GM23338 (cell line): ENCODE measurements at regions not wholly inside any gene's neighbourhood (a gene's known extent, or its start where the extent isn't known, plus 50 kb on each side); places are given as distances from the start of the nearest gene placed in this dataset.
"Not testable (repeated sequence)": the region's sequence is repeated elsewhere in the genome, so short reads cannot be mapped to it uniquely, and the experiment has no call there.

Experiments used
- ATAC-seq: fragments of 200-7000 bp; cut with Tn5 transposase; 3 replicates; pipeline ENCODE4 v1.9.1; 2020
- DNase-seq: peaks from one replicate; pipeline ENCODE4 v3.0.0-alpha.2; 2015; ENCODE audit warnings: low spot score
- H2AFZ ChIP-seq: fragments of 200-600 bp; sonication (generic); 2 replicates; pipeline ENCODE4 v1.8.0; 2016; ENCODE audit warnings: antibody characterized with exemption, mild to moderate bottlenecking, moderate library complexity
- H3F3A ChIP-seq: fragments of 200-600 bp; sonication (generic); replicated peaks from 2 replicates; pipeline ENCODE4 v1.8.0; 2017; ENCODE audit warnings: antibody characterized with exemption, mixed run types, low read depth
- H3K27ac ChIP-seq: fragments of 200-600 bp; sonication (generic); 2 replicates; pipeline ENCODE4 v1.6.1; 2016; ENCODE audit warnings: low read depth
- H3K27me3 ChIP-seq: fragments of 200-600 bp; sonication (generic); 2 replicates; pipeline ENCODE4 v1.8.0; 2016; ENCODE audit warnings: mild to moderate bottlenecking, mixed run types, moderate library complexity; ENCODE audit not compliant: insufficient read depth
- H3K36me3 ChIP-seq: fragments of 200-600 bp; sonication (generic); 2 replicates; pipeline ENCODE4 v1.8.0; 2016; ENCODE audit warnings: mild to moderate bottlenecking; ENCODE audit not compliant: insufficient read depth
- H3K4me1 ChIP-seq: fragments of 200-600 bp; sonication (generic); 2 replicates; pipeline ENCODE4 v1.8.0; 2016; ENCODE audit warnings: mild to moderate bottlenecking, moderate library complexity; ENCODE audit not compliant: insufficient read depth
- H3K4me2 ChIP-seq: fragments of 200-600 bp; sonication (generic); 2 replicates; pipeline ENCODE4 v1.7.1; 2017; ENCODE audit warnings: mixed run types
- H3K4me3 ChIP-seq: fragments of 200-600 bp; sonication (generic); 2 replicates; pipeline ENCODE4 v1.6.1; 2016; ENCODE audit warnings: mixed run types
- H3K79me2 ChIP-seq: fragments of 200-600 bp; sonication (generic); replicated peaks from 2 replicates; pipeline ENCODE4 v1.8.0; 2017; ENCODE audit warnings: mild to moderate bottlenecking; ENCODE audit not compliant: insufficient read depth
- H3K9me2 ChIP-seq: fragments of 200-600 bp; sonication (generic); 2 replicates; pipeline ENCODE4 v1.8.0; 2017; ENCODE audit not compliant: insufficient read depth
- H4K20me1 ChIP-seq: fragments of 200-600 bp; sonication (generic); replicated peaks from 2 replicates; pipeline ENCODE4 v1.8.0; 2017; ENCODE audit warnings: mild to moderate bottlenecking; ENCODE audit not compliant: insufficient read depth
- H3K27ac Mint-ChIP-seq: 2 replicates; pipeline ENCODE4 v1.8.0; 2020; ENCODE audit warnings: inconsistent platforms, mild to moderate bottlenecking, moderate library complexity, mixed read lengths
- H3K27me3 Mint-ChIP-seq: 3 replicates; pipeline ENCODE4 v1.8.0; 2022; ENCODE audit warnings: low read depth, mild to moderate bottlenecking, moderate library complexity, mixed read lengths, inconsistent platforms; ENCODE audit not compliant: insufficient read depth, poor library complexity
- H3K36me3 Mint-ChIP-seq: 3 replicates; pipeline ENCODE4 v1.8.0; 2021; ENCODE audit warnings: low read depth, mild to moderate bottlenecking, inconsistent platforms, moderate library complexity, mixed read lengths
- H3K4me1 Mint-ChIP-seq: 3 replicates; pipeline ENCODE4 v1.8.0; 2020; ENCODE audit warnings: mild to moderate bottlenecking, inconsistent platforms, mixed read lengths
- H3K4me3 Mint-ChIP-seq: 3 replicates; pipeline ENCODE4 v1.8.0; 2021; ENCODE audit warnings: moderate library complexity, mild to moderate bottlenecking, inconsistent platforms, mixed read lengths
- H3K9me3 Mint-ChIP-seq: 3 replicates; pipeline ENCODE4 v1.8.0; 2020; ENCODE audit warnings: moderate library complexity, mild to moderate bottlenecking, inconsistent platforms, mixed read lengths
- CREB1 ChIP-seq: fragments of 250-450 bp; sonication (Bioruptor Pico); IDR thresholded peaks from 2 replicates; pipeline ENCODE4 v1.5.0; 2020; ENCODE audit warnings: low read depth, mild to moderate bottlenecking, moderate library complexity
- CTCF ChIP-seq, 2 experiments: fragments of 200-600 bp in 1 of 2; sonication (generic) in 1 of 2; conservative IDR thresholded peaks; 2 replicates each; pipeline versions ENCODE4 v1.5.1 to v1.6.1; 2016 to 2017; ENCODE audit warnings: antibody characterized with exemption in 2 of 2, low read depth in 2 of 2, mild to moderate bottlenecking in 2 of 2, moderate library complexity in 1 of 2
- REST ChIP-seq: IDR thresholded peaks from one replicate; pipeline ENCODE4 v1.6.1; 2018; ENCODE audit warnings: antibody characterized with exemption; ENCODE audit not compliant: unreplicated experiment
- ZNF114 ChIP-seq: fragments of 250-450 bp; sonication (Bioruptor Pico); IDR thresholded peaks from 2 replicates; pipeline ENCODE4 v1.5.0; 2020; ENCODE audit warnings: mild to moderate bottlenecking, moderate library complexity
- ZNF462 ChIP-seq: fragments of 250-450 bp; sonication (Bioruptor Pico); IDR thresholded peaks from 2 replicates; pipeline ENCODE4 v1.5.0; 2020; ENCODE audit warnings: mild to moderate bottlenecking, moderate library complexity

- not testable (repeated sequence) for H3K27ac Mint-ChIP-seq, H3K9me2 ChIP-seq, H2AFZ ChIP-seq, ATAC-seq, H3K4me1 Mint-ChIP-seq, H3K4me3 ChIP-seq, H3K27me3 Mint-ChIP-seq, H3K4me2 ChIP-seq, H3K4me1 ChIP-seq, H3F3A ChIP-seq, H3K9me3 Mint-ChIP-seq, H3K79me2 ChIP-seq, H4K20me1 ChIP-seq, H3K27me3 ChIP-seq, H3K27ac ChIP-seq, H3K36me3 ChIP-seq, H3K36me3 Mint-ChIP-seq, H3K4me3 Mint-ChIP-seq
- DNase-seq = peak; percentile 38
These were observed 842.8 kb upstream of the COBL start for GRCh38 chr7:52159421-52159820.

- DNase-seq = peak; percentile 43
- Histone ChIP-seq H3K36me3 (no peaks in the 10 kb centered on the region), H4K20me1 (no peaks in the 10 kb centered on the region), H3K27ac (no peak overlapping the region), H3K4me2 (no peak overlapping the region), H2AFZ (no peak overlapping the region), H3K79me2 (no peaks in the 10 kb centered on the region), H3F3A (no peaks in the 10 kb centered on the region), H3K4me3 (no peak overlapping the region), H3K27me3 (no peaks in the 10 kb centered on the region), H3K9me2 (peaks cover 9% of the 10 kb centered on the region), H3K4me1 (no peaks in the 10 kb centered on the region)
- peak; percentile 42; the same call in 2 of the 3 replicates for ATAC-seq
- H3K4me3 Mint-ChIP-seq = no peak overlapping the region
- no peaks in the 10 kb centered on the region for H3K9me3 Mint-ChIP-seq
- H3K27ac Mint-ChIP-seq = peak overlapping the region; percentile 81
- TF ChIP-seq CTCF (conservative IDR thresholded peaks at IDR 0.05; ENCODE audit: low read depth in 2 of 2) (peak; percentile 37 to 67; a peak in 3 of 4 replicates), ZNF114 (no peak)
- H3K4me1 Mint-ChIP-seq = peaks cover 6% of the 10 kb centered on the region; the same call in 2 of the 3 replicates
- H3K36me3 Mint-ChIP-seq = peaks cover 9% of the 10 kb centered on the region; the same call in 1 of the 3 replicates
- H3K27me3 Mint-ChIP-seq = peaks cover 4% of the 10 kb centered on the region
These were observed 837.8 kb upstream of the COBL start for GRCh38 chr7:52154382-52154781.

- DNase-seq (no peak), ATAC-seq (no peak)
- no peaks in the 10 kb centered on the region for H3K36me3 ChIP-seq
- H4K20me1 ChIP-seq = no peaks in the 10 kb centered on the region
- H3K27me3 ChIP-seq = no peaks in the 10 kb centered on the region
- H3K4me3 Mint-ChIP-seq = no peak overlapping the region
- peaks cover 2% of the 10 kb centered on the region for H3K27me3 Mint-ChIP-seq
- H3K9me2 ChIP-seq = peaks cover 14% of the 10 kb centered on the region
- peaks cover 9% of the 10 kb centered on the region; the same call in 2 of the 3 replicates for H3K36me3 Mint-ChIP-seq
- H3K79me2 ChIP-seq = no peaks in the 10 kb centered on the region
- H3K4me3 ChIP-seq = no peak overlapping the region
- H3K4me2 ChIP-seq = no peak overlapping the region
- peaks cover 15% of the 10 kb centered on the region; the same call in 2 of the 3 replicates for H3K4me1 Mint-ChIP-seq
- no peak overlapping the region for H2AFZ ChIP-seq
- H3K27ac Mint-ChIP-seq = no peak overlapping the region
- peaks cover 7% of the 10 kb centered on the region; the same call in 1 of the 2 replicates for H3K4me1 ChIP-seq
- H3K9me3 Mint-ChIP-seq = no peaks in the 10 kb centered on the region
- H3K27ac ChIP-seq = no peak overlapping the region
- H3F3A ChIP-seq = no peaks in the 10 kb centered on the region
- TF ChIP-seq CREB1 (CRISPR knock-in tag) (no peak), REST (no peak), ZNF462 (CRISPR knock-in tag) (no peak)
These were observed 835.0 kb upstream of the COBL start for GRCh38 chr7:52151559-52151958.
